ENCODE measurements at regions not wholly inside any gene's neighbourhood (a gene's known extent, or its start where the extent isn't known, plus 50 kb on each side); places are given as distances from the start of the nearest gene placed in this dataset.

DNA sequence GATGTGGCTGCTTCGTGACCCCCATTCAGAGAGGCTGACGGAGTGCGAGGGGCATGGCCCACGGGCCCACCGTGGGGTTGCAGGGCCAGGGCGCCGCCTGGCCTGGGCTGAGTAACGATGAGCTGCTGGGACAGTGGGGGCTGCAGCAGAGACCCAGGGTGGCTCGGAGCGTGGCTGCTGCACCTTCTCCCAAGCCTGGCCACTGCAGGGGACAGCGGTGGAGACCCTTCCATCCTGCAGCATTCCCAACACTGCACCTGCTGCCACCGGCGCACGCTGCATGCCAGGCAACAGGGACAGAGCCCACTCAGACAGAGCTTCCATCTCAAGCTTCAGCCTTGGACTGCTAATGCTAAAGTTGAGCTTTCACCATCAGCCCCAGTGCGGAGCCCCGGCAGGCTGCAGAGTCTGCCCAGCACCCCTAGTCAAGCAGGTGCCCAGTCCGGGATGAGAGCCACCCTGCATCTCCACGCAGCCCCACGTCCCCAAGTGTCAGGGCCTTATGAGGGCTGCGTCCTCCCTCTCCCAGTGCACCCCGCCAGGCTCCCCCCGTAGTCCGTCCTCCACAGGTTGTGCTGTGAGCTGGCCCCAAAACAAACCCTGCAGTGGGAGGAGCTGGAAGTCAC lies 89.4 kb upstream of the AFDN start:
- no peaks in the 10 kb centered on the region for H3K36me3 Mint-ChIP-seq
- H3K4me1 Mint-ChIP-seq = no peaks in the 10 kb centered on the region
- no peak overlapping the region for H3K27ac Mint-ChIP-seq
- H3K4me3 Mint-ChIP-seq = no peak overlapping the region
- no peak for DNase-seq
- no peaks in the 10 kb centered on the region for H3K9me3 Mint-ChIP-seq
- ATAC-seq (ENCODE audit: low read depth) = no peak
- POLR2A ChIA-PET = no interaction called here
- H3K27me3 Mint-ChIP-seq = peaks cover 7% of the 10 kb centered on the region

GRCh38 chr6:167738386-167738785 lies 88.3 kb upstream of the AFDN start:
- Mint-ChIP-seq H3K9me3 (no peaks in the 10 kb centered on the region), H3K27ac (no peak overlapping the region), H3K27me3 (peaks cover 7% of the 10 kb centered on the region), H3K4me1 (no peaks in the 10 kb centered on the region), H3K4me3 (no peak overlapping the region), H3K36me3 (no peaks in the 10 kb centered on the region)
- ATAC-seq (ENCODE audit: low read depth) (no peak), DNase-seq (no peak)
- POLR2A ChIA-PET = no interaction called here

- no peaks in the 10 kb centered on the region for H3K9me3 Mint-ChIP-seq
- POLR2A ChIA-PET = no interaction called here
- no peaks in the 10 kb centered on the region for H3K36me3 Mint-ChIP-seq
- no peak overlapping the region for H3K27ac Mint-ChIP-seq
- H3K4me1 Mint-ChIP-seq = no peaks in the 10 kb centered on the region
- H3K4me3 Mint-ChIP-seq = no peak overlapping the region
- DNase-seq (no peak), ATAC-seq (ENCODE audit: low read depth) (no peak)
- H3K27me3 Mint-ChIP-seq = peaks cover 7% of the 10 kb centered on the region
Measured at GRCh38 chr6:167739721-167740475, 86.8 kb upstream of the AFDN start.

GRCh38 chr6:167742719-167743303 lies 83.9 kb upstream of the AFDN start:
- no peak for DNase-seq
- Mint-ChIP-seq H3K27me3 (peaks cover 11% of the 10 kb centered on the region), H3K4me1 (no peaks in the 10 kb centered on the region), H3K27ac (no peak overlapping the region), H3K9me3 (no peaks in the 10 kb centered on the region), H3K4me3 (no peak overlapping the region), H3K36me3 (no peaks in the 10 kb centered on the region)
- POLR2A ChIA-PET = no interaction called here
- ATAC-seq (ENCODE audit: low read depth) = no peak

- Mint-ChIP-seq H3K4me1 (no peaks in the 10 kb centered on the region), H3K9me3 (no peaks in the 10 kb centered on the region), H3K36me3 (no peaks in the 10 kb centered on the region), H3K27ac (no peak overlapping the region), H3K4me3 (no peak overlapping the region), H3K27me3 (peaks cover 10% of the 10 kb centered on the region)
- POLR2A ChIA-PET = no interaction called here
- DNase-seq = no peak
- ATAC-seq (ENCODE audit: low read depth) = no peak
Measured at GRCh38 chr6:167744681-167745669, 81.7 kb upstream of the AFDN start.

- Mint-ChIP-seq H3K4me1 (no peaks in the 10 kb centered on the region), H3K27ac (no peak overlapping the region), H3K36me3 (no peaks in the 10 kb centered on the region), H3K4me3 (no peak overlapping the region), H3K9me3 (no peaks in the 10 kb centered on the region), H3K27me3 (peaks cover 10% of the 10 kb centered on the region)
- no peak for DNase-seq
- POLR2A ChIA-PET = no interaction called here
- ATAC-seq (ENCODE audit: low read depth) = no peak
Measured at GRCh38 chr6:167745670-167746389, 80.9 kb upstream of the AFDN start.

- no peak for ATAC-seq (ENCODE audit: low read depth)
- no peak overlapping the region for H3K27ac Mint-ChIP-seq
- no peak overlapping the region for H3K4me3 Mint-ChIP-seq
- POLR2A ChIA-PET = no interaction called here
- H3K36me3 Mint-ChIP-seq = no peaks in the 10 kb centered on the region
- DNase-seq = no peak
- peaks cover under 1% of the 10 kb centered on the region for H3K4me1 Mint-ChIP-seq
- H3K27me3 Mint-ChIP-seq = peaks cover 10% of the 10 kb centered on the region
- no peaks in the 10 kb centered on the region for H3K9me3 Mint-ChIP-seq
Measured at GRCh38 chr6:167746390-167746907, 80.3 kb upstream of the AFDN start.

DNA sequence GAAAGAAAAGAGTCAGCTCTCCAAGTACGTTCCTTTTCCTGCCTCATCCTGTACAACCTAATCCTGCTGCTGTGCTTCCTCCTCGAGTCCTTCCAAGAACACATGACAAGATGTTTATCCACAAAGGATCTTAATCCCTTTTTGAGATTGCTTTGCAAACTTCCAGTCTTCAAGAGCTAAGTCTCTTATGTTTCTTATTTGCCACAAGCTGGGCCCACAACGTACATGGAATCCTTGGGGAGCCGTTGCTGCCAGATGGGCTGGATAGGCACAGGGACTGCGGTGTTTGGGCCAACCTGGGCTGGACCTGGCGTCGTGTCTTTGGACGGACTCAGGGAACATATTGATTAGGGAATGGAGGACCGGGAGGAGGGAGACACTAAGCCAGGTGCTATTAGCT lies 79.7 kb upstream of the AFDN start:
- peaks cover 2% of the 10 kb centered on the region for H3K4me1 Mint-ChIP-seq
- no peaks in the 10 kb centered on the region for H3K9me3 Mint-ChIP-seq
- H3K27ac Mint-ChIP-seq = no peak overlapping the region
- peaks cover 8% of the 10 kb centered on the region for H3K27me3 Mint-ChIP-seq
- no peak overlapping the region for H3K4me3 Mint-ChIP-seq
- no peaks in the 10 kb centered on the region for H3K36me3 Mint-ChIP-seq
- no peak for ATAC-seq (ENCODE audit: low read depth)
- no peak for DNase-seq
- POLR2A ChIA-PET = no interaction called here

DNA sequence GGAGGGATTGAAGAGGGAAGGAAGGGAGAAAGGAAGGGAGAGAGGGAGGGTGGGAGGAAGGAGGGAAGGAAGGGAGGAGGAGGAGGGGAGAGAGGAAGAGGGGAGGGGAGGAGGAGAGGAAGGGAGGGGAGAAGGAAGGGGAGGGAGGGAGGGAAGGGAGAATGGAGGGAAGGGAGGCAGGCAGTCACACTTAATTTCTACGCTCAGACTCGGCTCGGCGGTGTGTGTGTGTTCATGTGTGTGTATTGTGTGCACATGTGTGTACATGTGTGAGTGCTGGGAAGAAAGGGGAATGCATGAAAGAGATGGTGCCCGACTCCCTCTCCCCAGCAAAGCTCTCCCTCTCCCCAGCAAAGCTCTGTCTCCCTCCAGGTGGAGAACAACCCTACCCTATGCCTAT lies 79.1 kb upstream of the AFDN start:
- H3K27ac Mint-ChIP-seq = no peak overlapping the region
- H3K27me3 Mint-ChIP-seq = peaks cover 9% of the 10 kb centered on the region
- H3K9me3 Mint-ChIP-seq = no peaks in the 10 kb centered on the region
- ATAC-seq (ENCODE audit: low read depth) (no peak), DNase-seq (no peak)
- H3K4me1 Mint-ChIP-seq = peaks cover 2% of the 10 kb centered on the region
- no peak overlapping the region for H3K4me3 Mint-ChIP-seq
- no peaks in the 10 kb centered on the region for H3K36me3 Mint-ChIP-seq
- POLR2A ChIA-PET = no interaction called here

- Mint-ChIP-seq H3K27ac (no peak overlapping the region), H3K9me3 (no peaks in the 10 kb centered on the region), H3K4me1 (peaks cover 2% of the 10 kb centered on the region), H3K4me3 (no peak overlapping the region), H3K36me3 (no peaks in the 10 kb centered on the region), H3K27me3 (peaks cover 9% of the 10 kb centered on the region)
- ATAC-seq (ENCODE audit: low read depth) (no peak), DNase-seq (no peak)
- POLR2A ChIA-PET = no interaction called here
Measured at GRCh38 chr6:167748046-167748445, 78.7 kb upstream of the AFDN start.

DNA sequence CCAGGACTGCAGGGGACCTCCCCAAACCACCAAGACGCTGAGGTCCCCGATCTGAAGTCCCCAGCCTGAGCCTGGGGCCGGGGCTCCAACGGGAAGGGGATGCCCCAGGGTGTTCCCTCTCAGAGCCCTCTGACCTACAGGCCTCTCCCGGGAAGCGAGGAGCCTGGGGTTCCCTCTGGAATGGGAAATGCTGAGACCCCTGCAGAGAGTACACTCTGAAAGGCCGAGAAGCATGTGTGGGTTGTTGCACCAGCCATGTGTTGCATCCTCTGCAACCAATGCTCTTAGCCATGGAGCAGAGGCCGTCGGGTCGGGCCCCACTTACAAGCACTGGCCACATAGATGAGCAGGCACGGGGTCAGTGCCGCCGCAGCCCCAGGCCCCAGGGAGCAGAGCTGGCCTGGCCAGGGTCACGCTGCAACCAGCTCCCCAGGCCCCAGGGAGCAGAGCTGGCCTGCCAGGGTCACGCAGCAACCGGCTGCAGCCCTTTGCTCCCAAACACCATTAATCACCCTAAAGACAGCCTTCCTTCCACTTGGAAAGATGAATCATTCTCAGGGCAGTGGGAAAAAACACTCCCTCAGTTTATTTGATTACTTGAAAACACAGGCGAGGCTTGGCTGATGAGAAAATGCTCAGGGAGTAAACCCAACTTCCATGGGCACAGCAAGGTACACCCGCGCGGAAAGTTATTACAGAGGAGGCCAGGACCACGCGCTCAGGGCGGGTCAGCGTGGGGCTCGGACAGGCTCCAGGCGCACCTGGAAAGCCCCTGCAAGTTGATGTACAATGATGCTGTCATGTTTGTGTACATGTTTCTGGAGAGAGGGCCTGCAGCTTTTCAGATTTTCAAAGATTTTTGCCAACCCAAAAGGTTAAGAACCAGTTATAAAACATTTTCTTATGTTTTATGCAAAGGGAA lies 78.0 kb upstream of the AFDN start:
- ATAC-seq (ENCODE audit: low read depth) (no peak), DNase-seq (no peak)
- Mint-ChIP-seq H3K27me3 (peaks cover 9% of the 10 kb centered on the region), H3K4me3 (no peak overlapping the region), H3K4me1 (peaks cover 2% of the 10 kb centered on the region), H3K36me3 (no peaks in the 10 kb centered on the region), H3K9me3 (no peaks in the 10 kb centered on the region), H3K27ac (no peak overlapping the region)
- POLR2A ChIA-PET = no interaction called here

GRCh38 chr6:167750956-167751358 lies 75.8 kb upstream of the AFDN start:
- no peaks in the 10 kb centered on the region for H3K36me3 Mint-ChIP-seq
- ATAC-seq (ENCODE audit: low read depth) (no peak), DNase-seq (no peak)
- H3K27ac Mint-ChIP-seq = no peak overlapping the region
- POLR2A ChIA-PET = no interaction called here
- H3K4me1 Mint-ChIP-seq = peaks cover 2% of the 10 kb centered on the region
- H3K27me3 Mint-ChIP-seq = peaks cover 11% of the 10 kb centered on the region
- no peaks in the 10 kb centered on the region for H3K9me3 Mint-ChIP-seq
- H3K4me3 Mint-ChIP-seq = no peak overlapping the region
